Activated T-cell treated with anti-CD3 and anti-CD28 coated beads for 48 hours (primary cell): ENCODE measurements at regions not wholly inside any gene's neighbourhood (a gene's known extent, or its start where the extent isn't known, plus 50 kb on each side); places are given as distances from the start of the nearest gene placed in this dataset.

Experiments used
- DNase-seq: peaks from one replicate; pipeline ENCODE4 v3.0.0-alpha.2; 2020; ENCODE audit warnings: low read depth

GRCh38 chr6:4615891-4616290, 160.3 kb upstream of the CDYL start:
- no peak for DNase-seq

GRCh38 chr6:4615231-4615630, 161.0 kb upstream of the CDYL start:
- no peak for DNase-seq

GRCh38 chr6:4614637-4615036, 161.6 kb upstream of the CDYL start:
- no peak for DNase-seq

- no peak for DNase-seq
Observed at GRCh38 chr6:4613795-4614194, 162.4 kb upstream of the CDYL start.

- no peak for DNase-seq
Observed at GRCh38 chr6:4613381-4613780, 162.8 kb upstream of the CDYL start.

- no peak for DNase-seq
Observed at GRCh38 chr6:4612636-4613171, 163.5 kb upstream of the CDYL start.

- DNase-seq, result no peak
Observed at GRCh38 chr6:4611429-4612129, 164.6 kb upstream of the CDYL start.

- DNase-seq, result no peak
Observed at GRCh38 chr6:4610256-4610655, 165.9 kb upstream of the CDYL start.

GRCh38 chr6:4608361-4609115, 167.7 kb upstream of the CDYL start:
- DNase-seq, result no peak

- DNase-seq, result no peak
Observed at GRCh38 chr6:4607793-4608192, 168.4 kb upstream of the CDYL start.

- DNase-seq, result no peak
Observed at GRCh38 chr6:4606821-4607704, 169.1 kb upstream of the CDYL start.

GRCh38 chr6:4606016-4606415, 170.2 kb upstream of the CDYL start:
- no peak for DNase-seq

GRCh38 chr6:4603856-4604369, 172.3 kb upstream of the CDYL start:
- DNase-seq, result no peak

GRCh38 chr6:4603291-4603690, 172.9 kb upstream of the CDYL start:
- DNase-seq, result no peak

- DNase-seq, result no peak
Observed at GRCh38 chr6:4599924-4600323, 176.3 kb upstream of the CDYL start.

GRCh38 chr6:4598384-4598995, 177.7 kb upstream of the CDYL start:
- no peak for DNase-seq

- no peak for DNase-seq
Observed at GRCh38 chr6:4593951-4594350, 182.3 kb upstream of the CDYL start.

GRCh38 chr6:4592026-4592425, 184.2 kb upstream of the CDYL start:
- no peak for DNase-seq

GRCh38 chr6:4591218-4591617, 185.0 kb upstream of the CDYL start:
- no peak for DNase-seq

GRCh38 chr6:4589295-4589694, 186.9 kb upstream of the CDYL start:
- DNase-seq, result no peak

GRCh38 chr6:4588581-4588980, 187.6 kb upstream of the CDYL start:
- DNase-seq, result no peak

GRCh38 chr6:4588163-4588562, 188.0 kb upstream of the CDYL start:
- DNase-seq, result no peak
